ENCODE measurements at regions not wholly inside any gene's neighbourhood (a gene's known extent, or its start where the extent isn't known, plus 50 kb on each side); places are given as distances from the start of the nearest gene placed in this dataset.

DNA sequence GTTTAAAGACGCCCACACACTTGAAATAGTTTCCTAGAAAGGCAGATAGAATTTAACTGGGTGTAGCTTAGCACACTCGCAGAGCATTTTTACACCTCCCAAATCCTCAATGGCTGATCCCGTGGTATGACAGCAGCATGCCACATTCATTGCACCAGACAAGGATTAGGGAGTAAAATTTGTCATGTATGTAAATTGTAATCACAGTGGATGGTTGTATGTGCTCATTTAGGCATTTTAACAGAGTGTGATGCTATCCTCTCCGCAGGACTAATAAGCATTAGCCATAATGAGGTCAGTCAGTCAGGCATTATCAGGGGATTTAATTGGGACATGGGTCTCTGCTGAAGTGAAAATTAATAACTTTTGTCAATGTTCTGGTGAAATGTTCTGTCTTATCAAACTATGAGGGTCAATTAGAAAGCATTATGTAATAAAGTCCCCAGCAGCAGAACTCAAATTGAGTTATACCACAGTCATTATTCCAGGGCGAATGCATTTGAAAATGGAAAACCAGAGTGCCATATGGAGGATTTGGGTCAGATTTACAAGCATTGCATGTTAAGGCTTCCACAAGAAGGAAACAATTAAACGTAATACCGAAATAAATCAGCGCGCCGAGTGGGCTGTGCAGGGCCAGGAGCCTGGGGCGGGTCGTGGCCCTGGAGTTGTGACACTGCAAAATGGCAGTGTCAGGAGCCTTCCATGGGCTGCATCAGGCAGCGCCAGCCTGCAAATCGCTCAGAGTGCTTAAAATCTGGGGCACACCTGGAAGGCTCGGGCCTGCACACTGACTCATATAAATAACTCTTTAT lies 602.2 kb downstream of the BNC2 start:
- Histone ChIP-seq H3K4me3 (no peak overlapping the region), H3K36me3 (ENCODE audit: low read depth) (no peaks in the 10 kb centered on the region), H3K9me3 (no peaks in the 10 kb centered on the region), H3K4me1 (ENCODE audit: low read depth) (peaks cover 8% of the 10 kb centered on the region)
- intact Hi-C loops (cut with DNase I, micrococcal nuclease) = no loop called here
- no peak for DNase-seq
- TF ChIP-seq, protein P1, sequence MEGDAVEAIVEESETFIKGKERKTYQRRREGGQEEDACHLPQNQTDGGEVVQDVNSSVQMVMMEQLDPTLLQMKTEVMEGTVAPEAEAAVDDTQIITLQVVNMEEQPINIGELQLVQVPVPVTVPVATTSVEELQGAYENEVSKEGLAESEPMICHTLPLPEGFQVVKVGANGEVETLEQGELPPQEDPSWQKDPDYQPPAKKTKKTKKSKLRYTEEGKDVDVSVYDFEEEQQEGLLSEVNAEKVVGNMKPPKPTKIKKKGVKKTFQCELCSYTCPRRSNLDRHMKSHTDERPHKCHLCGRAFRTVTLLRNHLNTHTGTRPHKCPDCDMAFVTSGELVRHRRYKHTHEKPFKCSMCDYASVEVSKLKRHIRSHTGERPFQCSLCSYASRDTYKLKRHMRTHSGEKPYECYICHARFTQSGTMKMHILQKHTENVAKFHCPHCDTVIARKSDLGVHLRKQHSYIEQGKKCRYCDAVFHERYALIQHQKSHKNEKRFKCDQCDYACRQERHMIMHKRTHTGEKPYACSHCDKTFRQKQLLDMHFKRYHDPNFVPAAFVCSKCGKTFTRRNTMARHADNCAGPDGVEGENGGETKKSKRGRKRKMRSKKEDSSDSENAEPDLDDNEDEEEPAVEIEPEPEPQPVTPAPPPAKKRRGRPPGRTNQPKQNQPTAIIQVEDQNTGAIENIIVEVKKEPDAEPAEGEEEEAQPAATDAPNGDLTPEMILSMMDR (IDR thresholded peaks at IDR 0.05) = no peak
- ATAC-seq = peak; percentile 32

DNA sequence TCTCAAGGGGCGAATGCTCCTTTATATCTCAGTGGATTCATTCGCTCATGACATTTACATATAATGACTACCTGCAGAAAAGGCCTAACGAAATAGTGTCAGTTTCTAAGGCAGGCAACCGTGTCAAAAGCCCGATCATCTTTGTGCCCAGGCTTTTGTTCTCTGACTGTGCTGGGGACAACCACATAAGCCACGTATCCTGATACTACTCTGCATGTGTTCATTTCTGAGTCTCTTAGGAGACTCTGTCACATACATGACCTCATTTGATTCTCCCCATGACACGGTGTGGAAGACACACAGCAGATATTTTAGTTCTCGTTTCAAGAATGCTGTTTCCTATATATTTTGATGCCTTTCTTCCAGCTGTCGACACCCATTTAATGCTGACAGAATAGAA lies 598.5 kb downstream of the BNC2 start:
- ATAC-seq (no peak), DNase-seq (no peak)
- TF ChIP-seq, protein P1 (IDR thresholded peaks at IDR 0.05) = no peak
- no peak overlapping the region for H3K4me3 ChIP-seq
- intact Hi-C loops (cut with DNase I, micrococcal nuclease) = no loop called here
- no peaks in the 10 kb centered on the region for H3K9me3 ChIP-seq
- H3K36me3 ChIP-seq (ENCODE audit: low read depth) = no peaks in the 10 kb centered on the region
- peaks cover 8% of the 10 kb centered on the region for H3K4me1 ChIP-seq (ENCODE audit: low read depth)

DNA sequence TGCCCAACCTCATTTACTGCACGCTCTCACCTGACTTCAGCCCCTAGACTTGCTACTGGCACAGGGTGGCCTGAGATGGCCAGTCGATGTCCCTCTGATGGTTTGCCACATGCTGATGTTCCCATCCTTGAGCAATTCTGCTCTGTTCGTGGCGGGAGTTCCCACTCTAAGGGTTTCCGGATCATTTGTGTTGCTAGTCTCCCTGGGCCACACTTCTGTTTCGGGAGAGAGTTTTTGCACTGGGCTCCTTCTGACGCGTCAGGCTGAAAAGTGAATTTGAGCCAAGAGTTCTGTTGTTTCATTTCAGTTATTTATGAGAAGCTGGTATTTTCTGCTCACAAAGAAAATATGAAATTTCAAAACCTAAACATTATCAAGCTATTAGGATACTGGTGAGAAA lies 597.7 kb downstream of the BNC2 start:
- no peak for DNase-seq
- TF ChIP-seq, protein P1 (IDR thresholded peaks at IDR 0.05) = no peak
- peaks cover 4% of the 10 kb centered on the region for H3K4me1 ChIP-seq (ENCODE audit: low read depth)
- H3K9me3 ChIP-seq = no peaks in the 10 kb centered on the region
- H3K4me3 ChIP-seq = no peak overlapping the region
- no peak for ATAC-seq
- intact Hi-C loops (cut with DNase I, micrococcal nuclease) = no loop called here
- no peaks in the 10 kb centered on the region for H3K36me3 ChIP-seq (ENCODE audit: low read depth)

DNA sequence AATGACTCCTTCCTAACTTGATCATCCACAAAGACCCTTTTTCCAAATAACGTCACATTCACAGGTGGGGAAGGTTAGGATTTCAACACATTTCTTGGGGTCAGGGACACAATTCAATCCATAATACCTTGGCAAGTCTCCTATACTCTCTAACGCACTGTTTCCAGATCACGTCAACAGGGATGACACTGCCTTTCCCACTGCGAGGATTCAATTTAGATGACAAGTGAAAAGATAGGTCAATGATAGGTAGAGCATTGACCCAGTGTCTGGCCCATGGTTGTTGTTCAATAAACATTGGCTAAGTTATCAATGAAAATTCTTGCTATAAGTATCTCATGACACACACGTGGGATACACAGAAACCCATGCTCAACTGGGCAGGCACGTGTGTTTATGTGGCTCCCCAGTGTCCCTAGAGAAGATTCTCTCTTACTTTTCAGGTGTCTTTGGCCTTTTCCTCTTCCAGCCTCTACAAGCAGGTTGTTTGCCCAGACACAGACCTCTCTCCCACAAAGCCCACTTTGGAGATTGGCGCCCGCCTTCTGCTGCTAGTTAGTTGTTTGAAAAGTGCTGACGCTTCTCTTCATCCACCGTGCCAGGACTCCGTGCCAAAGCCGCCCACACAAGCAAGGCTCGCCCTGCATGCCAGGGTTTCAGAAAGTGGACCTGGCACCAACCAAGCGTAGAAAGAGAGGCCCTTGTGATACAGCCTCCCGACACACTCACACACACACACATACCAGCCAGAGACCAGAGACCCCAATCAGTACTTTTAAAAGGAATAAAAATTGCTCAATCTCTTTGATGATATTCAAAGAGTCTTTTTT lies 594.5 kb downstream of the BNC2 start:
- H3K36me3 ChIP-seq (ENCODE audit: low read depth) = no peaks in the 10 kb centered on the region
- no peaks in the 10 kb centered on the region for H3K4me1 ChIP-seq (ENCODE audit: low read depth)
- no peak overlapping the region for H3K4me3 ChIP-seq
- DNase-seq (no peak), ATAC-seq (no peak)
- intact Hi-C loops (cut with DNase I, micrococcal nuclease) = no loop called here
- TF ChIP-seq, protein P1 (IDR thresholded peaks at IDR 0.05) = no peak
- no peaks in the 10 kb centered on the region for H3K9me3 ChIP-seq

DNA sequence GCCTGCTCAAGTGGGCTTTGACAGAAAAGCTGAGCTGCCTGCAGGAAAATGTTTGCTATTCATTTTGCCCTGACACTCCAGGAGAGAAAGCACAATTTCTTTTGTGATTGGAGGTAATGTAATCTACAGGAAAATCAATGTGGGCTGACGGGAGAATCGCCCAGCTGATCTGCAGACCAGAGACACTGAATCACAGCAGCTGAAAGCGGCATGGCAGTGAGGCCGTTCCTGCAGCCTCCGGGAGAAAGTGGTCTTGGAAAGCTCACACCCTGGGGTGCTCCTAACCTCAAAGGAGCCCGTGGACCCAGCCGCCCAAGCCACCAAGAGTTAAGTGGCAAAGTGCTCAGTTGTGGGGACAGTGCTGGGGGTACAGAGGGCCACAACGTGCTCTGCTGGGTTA lies 593.6 kb downstream of the BNC2 start:
- no peak for ATAC-seq
- Histone ChIP-seq H3K4me1 (ENCODE audit: low read depth) (no peaks in the 10 kb centered on the region), H3K4me3 (no peak overlapping the region), H3K9me3 (no peaks in the 10 kb centered on the region), H3K36me3 (ENCODE audit: low read depth) (no peaks in the 10 kb centered on the region)
- DNase-seq = no peak
- intact Hi-C loops (cut with DNase I, micrococcal nuclease) = no loop called here
- TF ChIP-seq, protein P1 (IDR thresholded peaks at IDR 0.05) = no peak

All from mucosa of descending colon (tissue), 3 donors.